IPS-18a (cell line): ENCODE measurements at regions not wholly inside any gene's neighbourhood (a gene's known extent, or its start where the extent isn't known, plus 50 kb on each side); places are given as distances from the start of the nearest gene placed in this dataset.

Experiments
- H3K27ac ChIP-seq: one replicate; pipeline ENCODE4 v1.5.1; 2013; ENCODE audit warnings: low read length
- H3K27me3 ChIP-seq: one replicate; pipeline ENCODE4 v1.6.1; 2013; ENCODE audit warnings: mild to moderate bottlenecking, low read length; ENCODE audit not compliant: control insufficient read depth, insufficient read depth
- H3K36me3 ChIP-seq: one replicate; pipeline ENCODE4 v1.6.1; 2013; ENCODE audit warnings: low read depth, low read length; ENCODE audit not compliant: control insufficient read depth
- H3K4me1 ChIP-seq: one replicate; pipeline ENCODE4 v1.6.1; 2013; ENCODE audit warnings: low read depth, low read length; ENCODE audit not compliant: control insufficient read depth
- H3K4me3 ChIP-seq: one replicate; pipeline ENCODE4 v1.5.1; 2013; ENCODE audit warnings: low read length
- H3K9ac ChIP-seq: one replicate; pipeline ENCODE4 v1.6.1; 2013; ENCODE audit warnings: mild to moderate bottlenecking, low read length, moderate library complexity
- H3K9me3 ChIP-seq: one replicate; pipeline ENCODE4 v1.6.1; 2013; ENCODE audit warnings: low read depth, low read length; ENCODE audit not compliant: control insufficient read depth

DNA sequence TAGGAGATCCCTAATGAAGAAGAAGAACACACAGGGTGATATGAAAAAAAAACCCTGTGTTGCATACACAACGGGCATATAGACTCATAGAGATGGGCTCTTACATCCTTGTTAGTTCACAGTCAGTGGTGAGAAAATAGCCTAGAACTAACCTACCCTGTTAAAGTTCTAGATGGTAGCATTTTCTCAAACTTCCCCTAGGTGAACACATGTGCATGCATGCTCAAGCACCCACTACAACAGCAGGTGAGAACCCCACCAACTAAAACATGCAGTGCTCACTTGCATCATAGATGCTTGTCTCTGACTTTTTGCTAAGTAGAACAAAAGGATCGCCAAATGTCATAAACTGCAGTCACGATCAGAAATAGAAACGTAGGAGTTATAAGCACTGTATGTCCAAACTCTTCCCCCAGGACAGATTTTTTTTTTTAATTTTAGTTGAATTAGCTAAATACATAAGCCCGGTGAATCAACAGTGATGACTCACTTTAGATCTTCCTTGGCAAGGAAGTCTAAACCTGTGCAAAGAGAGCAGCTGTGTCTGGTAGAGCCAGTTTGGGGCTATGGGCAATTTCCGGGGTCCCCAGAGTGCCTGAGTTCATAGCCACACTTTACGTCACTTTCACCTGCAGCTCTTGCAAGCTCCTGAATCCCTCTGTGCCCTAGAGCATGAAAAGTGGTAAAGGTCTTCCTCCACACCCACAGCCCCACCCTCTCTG, 96.2 kb upstream of the SEMA6D start:
- Histone ChIP-seq H3K36me3 (no peaks in the 10 kb centered on the region), H3K27me3 (no peaks in the 10 kb centered on the region), H3K9me3 (no peaks in the 10 kb centered on the region), H3K4me1 (no peaks in the 10 kb centered on the region), H3K9ac (no peak overlapping the region), H3K4me3 (no peak overlapping the region), H3K27ac (no peak overlapping the region)

DNA sequence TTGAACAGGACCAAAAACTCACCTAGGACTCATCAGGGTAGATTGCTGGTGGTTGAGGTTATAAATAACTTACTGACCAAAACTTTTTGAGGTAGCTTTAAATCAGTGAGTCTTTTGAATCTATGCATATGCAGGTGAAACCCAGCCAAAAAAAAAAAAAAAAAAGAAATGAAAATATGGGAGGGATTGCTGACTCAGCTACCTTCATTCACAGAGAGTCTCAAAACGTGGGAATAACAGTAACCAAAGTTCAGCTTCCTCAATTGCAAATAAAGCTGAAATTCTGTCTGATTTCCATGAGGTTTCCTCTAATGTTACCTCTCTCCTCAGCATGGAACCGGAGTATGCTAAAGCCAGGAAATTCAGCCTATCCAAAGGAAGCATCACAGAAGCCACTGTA, 95.2 kb upstream of the SEMA6D start:
- Histone ChIP-seq H3K9me3 (no peaks in the 10 kb centered on the region), H3K4me3 (no peak overlapping the region), H3K27me3 (no peaks in the 10 kb centered on the region), H3K36me3 (no peaks in the 10 kb centered on the region), H3K4me1 (no peaks in the 10 kb centered on the region), H3K9ac (no peak overlapping the region), H3K27ac (no peak overlapping the region)

DNA sequence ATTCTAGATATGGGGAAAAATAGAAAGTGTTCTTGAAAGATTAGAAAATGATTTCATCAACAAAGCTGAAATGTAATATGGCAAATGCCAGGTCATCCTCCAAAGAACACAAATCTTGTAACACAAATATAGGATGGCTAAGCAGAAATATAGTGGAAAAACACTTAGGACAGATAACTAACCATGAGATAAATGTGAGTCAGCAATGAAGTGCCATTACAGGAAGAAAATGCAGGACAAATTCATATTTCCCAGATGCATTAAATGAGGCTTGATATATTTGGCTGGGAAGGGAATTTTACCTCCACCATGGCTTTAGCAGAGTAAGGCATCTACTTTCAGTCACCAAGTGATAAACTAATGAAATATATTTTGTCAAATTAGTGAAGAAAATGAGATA, 92.8 kb upstream of the SEMA6D start:
- Histone ChIP-seq H3K27ac (no peak overlapping the region), H3K4me1 (no peaks in the 10 kb centered on the region), H3K9me3 (no peaks in the 10 kb centered on the region), H3K4me3 (no peak overlapping the region), H3K9ac (no peak overlapping the region), H3K36me3 (no peaks in the 10 kb centered on the region), H3K27me3 (no peaks in the 10 kb centered on the region)

DNA sequence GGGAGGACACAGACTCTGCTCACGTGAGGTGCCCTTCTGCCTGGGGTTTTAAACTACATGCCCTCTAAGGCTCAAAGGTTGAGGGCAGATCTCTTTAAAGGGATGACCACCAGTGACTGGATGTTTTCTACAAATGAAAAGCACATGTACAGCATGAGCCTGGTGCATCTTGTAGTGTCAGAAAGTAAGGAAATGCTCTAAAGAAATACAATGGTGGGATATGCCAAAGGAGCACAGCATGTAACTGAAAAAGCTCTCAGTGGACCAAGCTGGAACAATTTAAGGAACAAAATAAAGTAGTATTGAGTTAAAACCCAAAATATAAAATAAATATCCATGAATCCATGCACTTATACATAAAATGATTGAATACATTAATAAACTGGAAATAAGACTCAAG, 78.3 kb upstream of the SEMA6D start:
- Histone ChIP-seq H3K27me3 (no peaks in the 10 kb centered on the region), H3K9ac (no peak overlapping the region), H3K4me3 (no peak overlapping the region), H3K4me1 (no peaks in the 10 kb centered on the region), H3K9me3 (no peaks in the 10 kb centered on the region), H3K27ac (no peak overlapping the region), H3K36me3 (no peaks in the 10 kb centered on the region)

DNA sequence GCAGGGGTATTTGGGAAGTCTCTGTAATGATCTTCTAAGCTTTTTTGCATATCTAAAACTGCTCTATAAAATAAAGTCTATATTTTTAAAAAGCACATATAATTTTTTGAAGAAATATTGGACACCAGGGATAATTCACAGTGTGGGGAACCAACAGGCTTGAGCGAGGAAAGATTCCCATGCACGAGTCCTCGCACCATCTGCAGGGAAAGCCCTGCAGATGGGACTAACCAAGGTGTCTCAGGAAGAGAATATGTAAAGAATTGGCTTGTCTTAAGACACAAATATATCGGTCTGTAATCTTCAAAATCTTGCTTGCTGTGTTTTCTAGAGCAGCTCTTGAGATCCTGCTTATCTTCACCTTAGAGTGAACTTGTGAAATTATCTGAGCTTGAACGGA, 77.2 kb upstream of the SEMA6D start:
- Histone ChIP-seq H3K4me1 (no peaks in the 10 kb centered on the region), H3K36me3 (no peaks in the 10 kb centered on the region), H3K9ac (no peak overlapping the region), H3K27me3 (no peaks in the 10 kb centered on the region), H3K27ac (no peak overlapping the region), H3K4me3 (no peak overlapping the region), H3K9me3 (no peaks in the 10 kb centered on the region)

DNA sequence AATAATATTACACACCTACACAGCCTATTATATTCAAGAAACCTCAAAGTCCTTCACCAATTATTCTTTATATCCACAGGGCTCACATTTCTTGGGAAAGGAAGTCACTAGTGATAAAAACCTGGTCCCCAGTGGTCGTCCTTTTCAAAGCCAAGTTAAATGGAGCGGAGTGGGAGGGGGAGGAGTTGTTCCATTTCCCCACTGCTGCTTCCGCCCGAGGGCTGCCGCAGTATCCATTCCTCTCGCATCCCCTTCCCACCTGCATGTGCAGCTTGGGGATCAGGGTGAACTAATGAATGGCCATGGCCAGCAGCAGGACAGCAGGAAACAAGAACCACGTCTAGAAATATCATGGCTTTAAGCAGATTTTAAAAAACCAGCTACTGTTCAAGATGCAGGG, 76.4 kb upstream of the SEMA6D start:
- Histone ChIP-seq H3K9ac (no peak overlapping the region), H3K27ac (no peak overlapping the region), H3K27me3 (no peaks in the 10 kb centered on the region), H3K9me3 (no peaks in the 10 kb centered on the region), H3K4me1 (no peaks in the 10 kb centered on the region), H3K4me3 (no peak overlapping the region), H3K36me3 (no peaks in the 10 kb centered on the region)

DNA sequence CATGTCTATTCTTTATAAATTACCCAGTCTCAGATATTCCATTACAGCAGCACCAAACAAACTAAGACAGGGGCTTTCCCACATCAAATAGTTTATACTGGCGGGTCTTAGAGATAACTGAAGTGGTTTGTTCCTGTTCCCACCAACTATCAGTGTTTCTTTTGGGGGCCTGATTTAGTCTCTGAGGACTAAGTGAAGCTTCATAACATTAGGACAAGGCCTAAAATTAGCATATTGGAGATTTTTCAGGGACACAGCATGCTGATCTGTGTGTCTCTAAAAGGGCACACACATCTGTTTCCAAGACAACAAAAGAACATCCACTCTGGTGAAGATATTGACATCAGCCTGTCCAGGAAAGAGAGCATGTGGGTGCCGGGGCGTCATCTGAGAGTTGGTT, 72.6 kb upstream of the SEMA6D start:
- Histone ChIP-seq H3K27me3 (no peaks in the 10 kb centered on the region), H3K9ac (no peak overlapping the region), H3K27ac (no peak overlapping the region), H3K4me3 (no peak overlapping the region), H3K36me3 (no peaks in the 10 kb centered on the region), H3K4me1 (no peaks in the 10 kb centered on the region), H3K9me3 (no peaks in the 10 kb centered on the region)

DNA sequence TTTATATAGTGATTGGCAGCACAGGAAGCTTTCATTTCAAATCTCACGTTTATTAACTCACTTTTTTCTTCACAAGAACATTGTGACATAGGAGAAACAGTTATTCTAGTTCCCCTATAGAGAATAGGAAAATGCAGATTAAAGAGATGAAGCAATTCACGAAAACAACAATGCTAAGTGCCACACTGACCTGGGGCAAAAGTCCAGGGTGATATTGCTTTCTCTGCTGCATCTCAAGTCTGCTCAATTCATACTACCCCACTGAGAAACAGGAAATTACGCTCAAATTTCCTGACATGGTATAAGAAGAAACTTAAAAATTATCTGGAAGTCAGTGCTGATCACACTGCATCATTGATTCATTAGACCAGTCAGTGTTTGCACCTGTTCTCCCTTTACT, 66.7 kb upstream of the SEMA6D start:
- H3K27me3 ChIP-seq = no peaks in the 10 kb centered on the region
- no peaks in the 10 kb centered on the region for H3K36me3 ChIP-seq
- peaks cover 3% of the 10 kb centered on the region for H3K4me1 ChIP-seq
- no peak overlapping the region for H3K27ac ChIP-seq
- no peak overlapping the region for H3K9ac ChIP-seq
- no peak overlapping the region for H3K4me3 ChIP-seq
- no peaks in the 10 kb centered on the region for H3K9me3 ChIP-seq

DNA sequence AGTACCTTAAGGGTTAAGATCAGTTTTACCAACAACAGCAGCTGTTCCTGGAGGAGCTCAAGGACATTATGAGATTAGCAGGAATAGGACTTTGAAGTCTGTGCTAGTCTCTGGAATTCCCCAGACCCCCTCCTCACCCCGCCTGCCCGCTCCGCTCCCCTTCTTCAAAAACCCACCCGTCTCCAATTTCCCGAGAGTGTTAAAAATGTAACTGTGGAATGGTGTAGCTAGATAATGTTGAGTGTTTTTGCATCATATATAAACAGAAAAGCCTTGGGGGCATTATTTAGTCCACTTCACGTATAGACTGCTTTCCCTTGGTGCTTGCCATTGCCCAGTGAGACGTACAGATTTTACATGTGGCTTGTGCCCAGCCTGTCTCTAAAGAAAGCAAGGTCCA, 65.0 kb upstream of the SEMA6D start:
- no peak overlapping the region for H3K4me3 ChIP-seq
- H3K9ac ChIP-seq = no peak overlapping the region
- H3K27ac ChIP-seq = no peak overlapping the region

GRCh38 chr15:47652844-47653243, 64.5 kb upstream of the SEMA6D start:
- no peak overlapping the region for H3K4me3 ChIP-seq
- H3K27ac ChIP-seq = no peak overlapping the region
- no peaks in the 10 kb centered on the region for H3K9me3 ChIP-seq
- H3K36me3 ChIP-seq = no peaks in the 10 kb centered on the region
- H3K4me1 ChIP-seq = peaks cover 3% of the 10 kb centered on the region
- no peaks in the 10 kb centered on the region for H3K27me3 ChIP-seq
- H3K9ac ChIP-seq = no peak overlapping the region

More for the DNA sequence above, 65.0 kb upstream of the SEMA6D start:
- Histone ChIP-seq H3K27me3 (no peaks in the 10 kb centered on the region), H3K36me3 (no peaks in the 10 kb centered on the region), H3K9me3 (no peaks in the 10 kb centered on the region), H3K4me1 (peaks cover 3% of the 10 kb centered on the region)

GRCh38 chr15:47661661-47662180, 55.6 kb upstream of the SEMA6D start:
- Histone ChIP-seq H3K4me1 (no peaks in the 10 kb centered on the region), H3K9ac (no peak overlapping the region), H3K9me3 (no peaks in the 10 kb centered on the region), H3K27me3 (no peaks in the 10 kb centered on the region), H3K4me3 (no peak overlapping the region), H3K36me3 (no peaks in the 10 kb centered on the region), H3K27ac (no peak overlapping the region)

GRCh38 chr15:47663101-47663500, 54.2 kb upstream of the SEMA6D start:
- Histone ChIP-seq H3K27ac (no peak overlapping the region), H3K27me3 (no peaks in the 10 kb centered on the region), H3K36me3 (no peaks in the 10 kb centered on the region), H3K9me3 (no peaks in the 10 kb centered on the region), H3K9ac (no peak overlapping the region), H3K4me3 (no peak overlapping the region), H3K4me1 (no peaks in the 10 kb centered on the region)
